GM21526 (cell line): ENCODE measurements at regions not wholly inside any gene's neighbourhood (a gene's known extent, or its start where the extent isn't known, plus 50 kb on each side); places are given as distances from the start of the nearest gene placed in this dataset.
"Not testable (repeated sequence)": the region's sequence is repeated elsewhere in the genome, so short reads cannot be mapped to it uniquely, and the experiment has no call there.

ENCODE experiments used
- ATAC-seq: cut with Tn5 transposase; IDR thresholded peaks from one replicate; pipeline ENCODE4 v1.9.1; 2021; ENCODE audit warnings: moderate library complexity; ENCODE audit not compliant: unreplicated experiment, low FRiP score

DNA sequence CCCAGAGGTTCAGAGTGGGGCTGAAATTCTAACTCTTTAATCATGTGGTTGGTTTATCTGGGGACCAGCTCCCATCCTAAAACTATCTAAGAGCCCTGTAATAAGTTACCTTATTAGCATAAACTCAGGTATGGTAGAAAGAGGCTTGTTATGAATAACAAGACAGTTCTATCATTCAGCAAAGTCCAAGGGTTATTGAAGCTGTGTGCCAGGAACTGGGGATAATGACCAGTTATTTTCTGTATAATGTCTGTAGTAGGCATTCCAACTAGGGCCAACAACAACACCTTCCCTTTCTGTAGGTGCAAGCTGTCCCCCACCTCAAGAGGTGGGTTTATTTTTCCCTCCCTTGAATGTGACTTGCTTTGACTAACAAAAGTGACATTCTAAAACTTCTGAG lies 170.1 kb downstream of the CD83 start:
- no peak for ATAC-seq

DNA sequence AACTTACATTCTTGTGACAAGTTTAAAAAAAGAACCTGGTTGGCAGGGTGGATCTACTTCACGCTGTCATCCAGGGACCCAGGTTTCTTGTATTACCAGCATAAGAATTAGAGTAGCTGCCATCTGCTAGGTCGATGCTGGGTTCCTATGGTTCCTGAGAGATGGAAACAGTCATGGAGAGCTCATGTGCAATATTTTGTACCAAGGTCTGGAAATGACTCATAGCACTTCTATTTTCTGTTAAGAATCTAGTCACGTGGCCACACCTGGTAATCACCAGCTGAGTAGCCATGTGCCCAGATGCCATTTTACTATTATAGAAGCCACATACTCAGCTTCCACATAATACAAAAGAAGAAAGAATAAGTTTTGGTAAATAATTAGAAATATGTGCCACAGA lies 171.3 kb downstream of the CD83 start:
- no peak for ATAC-seq

DNA sequence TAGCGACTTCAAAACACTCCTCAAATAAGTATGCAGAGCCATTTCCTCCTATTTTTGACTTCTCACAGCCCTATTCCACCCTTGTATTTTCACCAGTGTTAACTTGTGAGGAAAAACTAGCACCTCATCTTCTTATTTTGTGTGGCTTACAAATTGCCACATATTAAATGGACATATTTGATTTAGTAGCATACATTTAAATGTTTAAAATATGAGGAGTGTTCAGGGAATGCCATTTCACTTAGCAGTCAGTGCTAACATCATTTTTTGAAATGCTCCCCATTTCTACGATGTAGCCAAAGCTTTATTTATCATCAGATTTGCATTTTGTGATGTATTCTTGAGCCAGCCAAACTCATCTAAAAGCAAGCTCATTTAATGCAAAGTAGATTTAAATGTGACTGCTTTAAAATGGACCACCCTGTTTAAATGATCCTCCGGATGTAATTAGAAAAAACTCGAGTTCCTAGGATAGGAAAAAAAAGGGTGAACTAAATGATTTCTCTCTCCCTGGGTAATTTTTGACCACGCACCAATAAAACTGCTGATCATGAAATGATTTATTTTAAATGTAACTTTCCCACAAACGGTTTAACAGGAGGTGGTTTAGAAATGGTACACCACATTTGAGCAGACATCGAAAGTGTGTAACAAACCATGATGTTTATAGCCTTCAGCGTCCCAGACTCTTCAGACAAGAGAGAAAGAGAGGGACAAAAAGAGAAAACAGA lies 172.6 kb downstream of the CD83 start:
- ATAC-seq, result no peak

DNA sequence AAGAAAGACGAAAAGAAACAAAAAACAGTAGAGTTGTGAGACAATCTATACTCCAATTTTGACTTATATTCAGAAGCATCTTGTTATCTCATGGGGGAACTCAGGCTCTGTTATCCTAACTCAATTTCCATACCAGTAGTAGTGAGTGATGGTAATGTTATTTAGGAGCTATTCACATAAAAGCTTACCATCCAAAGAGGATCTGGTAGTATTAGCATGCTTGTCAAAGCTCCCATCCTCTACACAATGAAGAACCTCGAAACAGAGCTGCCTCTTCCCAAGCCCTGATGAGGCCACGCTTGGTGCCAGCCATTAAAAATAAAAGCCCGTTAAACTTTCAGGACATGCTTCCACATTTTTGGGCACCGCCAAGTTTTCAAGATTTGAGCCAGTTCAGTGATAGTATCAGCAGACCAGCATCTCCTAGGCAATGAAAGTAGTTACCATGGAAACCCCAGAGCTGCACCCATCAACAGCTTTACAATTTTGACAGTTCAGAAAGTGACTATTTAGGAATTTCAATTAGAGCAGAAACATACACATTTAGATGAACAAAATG lies 173.3 kb downstream of the CD83 start:
- no peak for ATAC-seq

DNA sequence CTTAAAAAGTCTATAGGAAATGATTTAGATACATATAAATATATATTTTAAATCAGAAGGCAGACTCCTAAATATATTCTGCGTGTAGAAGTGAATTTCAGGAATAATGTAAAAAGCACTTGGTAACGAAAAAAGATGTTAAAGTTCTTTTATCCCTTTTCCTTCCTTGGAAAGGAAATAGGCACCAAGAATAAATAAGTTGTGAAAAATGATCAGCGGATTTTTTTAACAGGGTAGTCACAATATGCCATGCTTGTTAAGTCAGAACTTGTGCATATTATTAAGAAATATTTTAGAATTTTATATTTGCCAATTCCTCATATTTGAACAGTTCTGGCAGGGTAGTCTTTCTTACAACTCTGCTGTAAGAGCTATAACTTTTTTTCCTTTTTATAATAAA lies 173.8 kb downstream of the CD83 start:
- no peak for ATAC-seq

DNA sequence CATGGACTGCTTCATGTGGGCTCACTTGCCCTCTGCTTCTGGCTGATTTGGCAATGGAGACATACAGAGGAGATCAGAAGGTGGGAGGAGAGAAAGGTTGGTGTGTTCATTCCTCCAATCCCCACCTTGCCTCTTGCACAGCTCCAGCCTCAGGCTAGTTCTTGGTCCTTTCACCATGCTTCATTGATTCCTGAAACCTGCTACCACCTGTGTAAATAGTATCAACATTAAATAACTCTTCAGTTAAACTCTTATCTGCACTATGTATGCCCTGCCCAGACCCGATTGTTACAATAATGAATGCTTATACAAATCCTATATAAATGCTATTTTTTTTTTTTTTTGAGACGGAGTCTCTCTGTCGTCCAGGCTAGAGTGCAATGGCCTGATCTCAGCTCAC lies 174.5 kb downstream of the CD83 start:
- ATAC-seq, result no peak

DNA sequence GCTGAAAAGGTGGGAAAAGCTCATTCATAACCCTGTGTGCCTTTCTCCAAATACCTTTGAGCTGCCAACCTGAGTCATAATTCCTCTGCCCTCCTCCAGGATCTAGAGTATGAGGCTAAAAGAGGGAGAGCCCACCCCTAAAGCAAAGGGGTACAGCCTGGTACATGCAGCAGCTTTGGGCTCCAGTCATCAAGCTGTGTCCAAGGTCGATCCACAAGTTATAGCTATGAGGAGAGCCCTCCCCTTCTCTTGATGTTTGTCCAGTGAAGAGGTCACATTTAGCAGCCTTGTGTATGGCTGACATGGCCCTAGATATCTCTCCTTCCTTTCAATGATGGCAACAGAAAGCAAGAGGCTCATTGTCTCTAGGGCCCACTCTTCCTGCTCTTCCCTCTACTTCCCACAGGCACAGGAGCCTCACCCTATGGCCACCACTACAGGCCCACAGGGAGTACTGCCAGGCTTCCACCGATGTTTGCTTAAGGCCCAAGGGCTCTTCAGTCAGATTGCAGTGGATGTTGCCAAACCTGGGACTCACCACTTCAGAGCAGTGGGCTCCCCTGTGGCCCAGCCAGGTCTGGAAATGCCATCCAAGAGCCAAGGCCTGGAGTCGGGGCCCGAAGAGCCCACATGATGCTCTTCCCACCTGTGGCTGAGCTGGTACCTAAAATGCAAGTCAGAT lies 176.8 kb downstream of the CD83 start:
- no peak for ATAC-seq

DNA sequence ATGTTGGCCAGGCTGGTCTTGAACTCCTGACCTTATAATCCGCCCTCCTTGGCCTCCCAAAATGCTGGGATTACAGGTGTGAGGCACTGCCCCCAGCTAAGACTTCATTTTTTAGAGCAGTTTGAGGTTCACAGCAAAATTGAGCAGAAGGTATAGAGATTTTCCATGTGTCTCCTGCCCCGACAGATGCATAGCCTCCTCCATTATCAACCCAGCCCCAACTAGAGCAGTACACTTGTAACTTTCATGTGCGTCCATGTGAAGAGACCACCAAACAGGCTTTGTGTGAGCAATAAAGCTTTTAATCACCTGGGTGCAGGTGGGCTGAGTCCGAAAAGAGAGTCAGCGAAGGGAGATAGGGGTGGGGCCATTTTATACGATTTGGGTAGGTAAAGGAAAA lies 179.1 kb downstream of the CD83 start:
- not testable (repeated sequence) for ATAC-seq

DNA sequence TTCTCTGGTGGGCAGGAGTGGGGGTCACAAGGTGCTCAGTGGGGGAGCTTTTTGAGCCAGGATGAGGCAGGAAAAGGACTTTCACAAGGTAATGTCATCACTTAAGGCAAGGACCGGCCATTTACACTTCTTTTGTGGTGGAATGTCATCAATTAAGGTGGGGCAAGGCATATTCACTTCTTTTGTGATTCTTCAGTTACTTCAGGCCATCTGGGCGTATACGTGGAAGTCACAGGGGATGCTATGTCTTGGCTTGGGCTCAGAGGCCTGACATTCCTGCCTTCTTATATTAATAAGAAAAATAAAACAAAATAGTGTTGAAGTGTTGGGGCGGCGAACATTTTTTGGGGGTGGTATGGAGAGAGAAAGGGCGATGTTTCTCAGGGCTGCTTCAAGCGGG lies 179.5 kb downstream of the CD83 start:
- not testable (repeated sequence) for ATAC-seq

DNA sequence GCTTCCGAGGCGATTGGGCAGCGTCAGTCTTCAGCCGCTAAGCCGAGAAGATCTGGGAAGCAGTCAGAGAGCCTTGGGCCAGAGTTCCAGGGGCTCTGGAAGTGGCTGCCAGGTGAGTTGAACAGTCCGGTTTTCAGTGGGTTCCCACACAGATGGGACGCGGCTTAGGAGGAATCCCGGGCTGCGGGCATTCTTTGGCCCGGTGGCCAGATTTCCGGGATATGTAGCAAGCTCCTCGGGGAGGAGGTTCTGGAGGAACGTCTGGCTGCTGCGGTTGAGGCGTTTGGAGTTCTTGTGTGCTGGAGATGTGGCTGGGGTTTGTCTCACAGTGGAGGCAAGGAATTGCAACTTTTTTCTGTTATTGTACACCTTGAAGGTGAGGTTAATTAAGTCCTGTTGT lies 182.6 kb downstream of the CD83 start:
- ATAC-seq, result not testable (repeated sequence)

DNA sequence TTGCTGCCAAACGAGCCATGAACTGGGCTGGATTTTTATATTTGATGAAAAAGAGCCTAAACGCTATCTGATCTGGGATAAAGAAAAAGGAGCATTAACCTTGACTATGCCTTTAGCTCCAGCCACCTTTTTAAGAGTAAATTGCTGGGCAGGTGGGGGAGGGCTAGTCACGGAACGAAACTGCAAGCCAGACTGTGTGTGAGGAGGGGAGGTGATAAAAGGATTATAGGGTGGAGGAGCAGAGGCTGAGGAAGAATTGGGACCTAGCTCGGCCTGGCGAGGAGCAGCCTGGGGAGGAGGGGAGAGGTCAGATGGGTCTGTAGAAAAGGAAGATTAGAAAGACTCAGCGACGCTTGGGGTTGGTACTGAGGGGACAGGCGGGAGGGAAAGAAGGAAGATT lies 183.1 kb downstream of the CD83 start:
- not testable (repeated sequence) for ATAC-seq

DNA sequence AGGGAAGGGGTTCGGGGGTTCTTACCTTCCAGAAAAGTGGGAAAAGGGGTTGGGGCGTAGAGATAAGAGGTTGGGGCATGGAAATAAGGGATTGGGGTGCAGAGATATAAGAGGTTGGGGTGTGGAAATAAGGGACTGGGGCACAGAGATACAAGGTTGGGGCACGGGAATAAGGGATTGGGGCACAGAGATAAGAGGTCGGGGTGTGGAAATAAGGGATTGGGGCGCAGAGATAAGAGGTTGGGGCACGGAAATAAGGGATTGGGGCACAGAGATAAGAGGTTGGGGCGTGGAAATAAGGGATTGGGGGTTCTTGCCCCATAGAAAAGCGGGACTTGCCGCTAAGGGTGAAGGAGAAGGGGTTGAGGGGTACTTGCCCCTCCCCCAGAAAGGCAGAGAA lies 183.9 kb downstream of the CD83 start:
- ATAC-seq, result not testable (repeated sequence)

DNA sequence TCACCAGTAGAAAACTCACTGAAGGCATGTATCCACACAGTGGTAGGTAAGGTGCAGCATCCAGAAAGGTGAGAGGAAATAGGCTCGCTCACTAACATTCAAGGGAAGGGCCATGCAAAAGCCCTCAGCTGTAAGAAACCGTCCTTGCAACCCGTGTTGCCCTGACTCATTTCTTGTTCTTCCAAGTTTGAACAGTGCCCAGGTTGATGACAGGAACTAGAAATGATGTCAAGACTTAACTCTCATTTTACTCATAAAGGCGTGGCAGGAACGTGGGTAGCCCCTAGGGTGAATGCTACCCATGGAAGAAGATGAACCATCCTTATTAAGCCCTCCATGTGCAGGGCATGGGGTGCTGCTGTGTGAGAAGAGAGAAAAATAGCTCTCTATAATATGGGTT lies 187.6 kb downstream of the CD83 start:
- ATAC-seq, result no peak

DNA sequence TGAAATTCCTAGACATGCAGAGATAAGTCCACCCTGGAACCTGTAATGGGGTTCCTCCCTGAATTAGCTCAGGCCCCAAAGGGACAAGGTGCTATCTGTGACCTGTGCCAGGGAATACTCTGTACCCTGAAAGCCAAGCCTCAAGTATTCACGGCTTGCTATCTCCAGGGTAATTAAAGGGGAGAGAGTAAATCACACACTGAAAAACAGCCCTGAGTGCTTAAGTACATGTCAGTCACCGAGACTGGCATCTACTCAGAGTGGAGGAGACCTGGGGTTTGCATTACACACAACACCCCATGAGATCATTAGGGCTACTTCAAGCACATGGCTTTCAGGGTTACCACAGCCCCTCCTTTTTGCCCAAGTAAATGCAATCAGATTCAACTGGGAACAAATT lies 188.1 kb downstream of the CD83 start:
- no peak for ATAC-seq

DNA sequence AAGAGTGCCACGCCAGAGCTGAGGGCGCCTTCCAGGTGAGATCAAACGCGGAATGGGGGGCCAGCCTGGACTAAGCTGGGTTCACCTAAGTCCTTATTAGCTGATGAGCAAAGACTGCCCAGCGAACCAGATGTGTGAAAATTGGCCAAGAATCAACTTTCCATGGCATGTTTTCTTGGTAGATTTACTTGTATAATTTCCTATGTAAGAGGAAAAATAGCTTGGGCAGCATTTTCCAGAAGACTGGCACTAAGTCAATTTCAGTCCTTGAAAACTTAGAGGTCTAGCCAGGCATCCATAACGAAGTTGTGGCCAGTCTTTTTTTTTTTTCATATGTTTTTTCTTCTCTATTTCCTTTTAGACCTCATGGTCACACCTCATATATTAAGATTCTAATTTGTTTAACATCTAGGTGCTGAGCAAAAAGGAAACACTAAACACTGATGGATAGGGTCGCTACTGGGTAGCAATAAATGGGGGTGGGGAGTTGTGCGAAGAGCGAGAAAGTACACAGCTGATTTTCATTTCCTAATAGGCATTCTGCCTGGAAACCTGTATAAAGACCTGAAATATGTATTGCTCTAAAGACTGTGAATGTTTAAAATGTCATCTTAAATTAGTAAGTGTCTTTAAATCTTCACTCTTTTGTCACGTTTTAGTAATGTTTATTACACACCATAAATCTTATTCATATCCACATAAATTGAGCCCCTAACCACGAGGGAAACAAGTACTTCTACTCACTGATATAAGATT lies 188.8 kb downstream of the CD83 start:
- no peak for ATAC-seq

DNA sequence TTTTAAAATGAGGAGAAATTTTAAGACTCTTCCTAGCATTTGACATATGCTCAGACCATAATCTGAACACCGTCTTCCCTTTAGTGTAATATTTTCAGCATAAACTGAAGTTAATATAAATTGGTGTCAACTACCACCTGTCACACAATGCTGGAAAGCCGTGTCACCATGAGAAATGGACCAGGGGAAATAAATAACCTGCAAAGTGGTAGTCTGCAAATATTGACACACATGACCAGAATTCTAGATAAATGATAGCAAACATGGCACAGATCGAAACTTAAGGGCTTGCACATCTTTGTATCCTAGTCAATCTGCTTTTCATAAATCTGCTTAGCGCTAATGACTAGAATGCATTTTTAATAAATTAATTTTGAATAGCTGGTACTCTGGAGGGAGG lies 191.9 kb downstream of the CD83 start:
- no peak for ATAC-seq

DNA sequence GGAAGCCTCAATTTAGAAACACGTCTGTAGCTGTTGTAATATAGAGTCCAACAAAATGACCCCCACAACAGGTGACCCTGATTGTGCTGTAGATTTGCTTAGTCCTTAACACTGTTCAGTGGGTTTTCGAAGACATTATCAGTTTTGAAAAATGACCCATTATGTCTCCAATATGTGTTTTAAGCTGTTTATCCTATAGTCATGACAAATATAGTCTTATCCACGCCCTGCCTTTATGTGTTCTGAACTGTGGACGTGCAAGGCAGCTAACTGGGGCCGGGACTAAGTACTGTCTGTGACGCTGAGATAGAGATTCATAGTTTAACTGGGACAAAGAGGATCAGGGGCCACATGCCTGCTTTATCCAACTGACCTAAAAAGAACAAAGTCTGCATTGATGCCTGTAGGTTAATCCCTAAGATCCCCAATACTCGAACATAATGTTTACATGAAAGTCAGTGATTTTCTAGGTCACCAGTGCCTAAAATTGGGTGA lies 192.4 kb downstream of the CD83 start:
- ATAC-seq, result no peak

DNA sequence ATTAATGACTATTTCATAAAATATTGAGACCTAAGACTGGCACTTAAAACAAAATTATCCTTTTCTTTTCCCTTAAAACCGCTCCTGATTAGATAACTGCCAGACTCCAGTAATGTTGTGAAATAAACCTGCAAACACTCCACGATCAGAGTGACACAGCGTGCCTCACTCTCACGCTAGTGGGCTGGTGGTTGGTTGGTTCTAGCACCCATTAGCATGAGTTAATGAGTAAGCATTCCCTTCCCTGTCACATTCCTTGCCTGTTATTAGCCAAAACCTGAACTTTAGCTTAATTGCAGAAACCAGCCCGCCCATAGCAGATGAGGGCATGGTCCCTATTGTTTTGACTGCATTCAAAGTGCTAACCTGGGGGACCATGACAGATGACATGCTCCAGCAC lies 193.4 kb downstream of the CD83 start:
- ATAC-seq, result no peak

DNA sequence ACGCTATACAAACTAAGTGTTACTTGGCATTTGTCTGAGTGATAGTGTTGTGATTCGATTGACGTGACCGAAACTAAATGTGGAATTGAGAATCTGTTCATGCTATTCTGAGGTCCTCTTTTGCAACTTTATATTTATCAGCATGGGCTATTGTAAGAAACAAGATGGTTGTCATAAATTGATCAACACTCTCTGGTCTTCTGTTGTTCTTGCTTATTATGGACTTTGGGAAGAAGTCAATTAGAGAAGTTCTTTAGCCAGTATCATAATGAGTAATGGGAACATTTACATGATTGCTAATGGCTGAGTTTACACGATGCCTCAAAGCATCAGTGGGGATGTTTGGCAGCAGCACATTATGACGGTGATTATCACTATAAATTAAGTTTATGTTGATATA lies 195.0 kb downstream of the CD83 start:
- no peak for ATAC-seq

DNA sequence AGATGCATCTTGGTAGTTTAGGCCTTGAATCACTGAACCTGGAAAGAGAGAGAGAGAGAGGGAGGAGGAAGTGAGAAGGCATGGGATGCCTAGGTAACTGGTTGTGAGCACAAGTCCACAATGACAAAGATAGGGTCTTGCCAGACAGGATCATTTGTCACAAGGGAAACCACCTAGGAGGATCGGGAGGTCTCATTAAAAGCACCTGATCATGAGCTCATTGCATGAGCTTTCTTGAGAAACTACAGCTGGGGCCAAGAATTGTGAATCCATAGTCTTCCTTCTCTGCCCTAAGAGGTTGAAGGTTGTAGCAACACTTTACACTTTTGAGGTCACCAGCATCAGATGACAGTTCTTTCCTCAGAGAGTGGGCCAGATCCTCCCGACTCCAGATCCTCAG lies 195.7 kb downstream of the CD83 start:
- ATAC-seq, result no peak

DNA sequence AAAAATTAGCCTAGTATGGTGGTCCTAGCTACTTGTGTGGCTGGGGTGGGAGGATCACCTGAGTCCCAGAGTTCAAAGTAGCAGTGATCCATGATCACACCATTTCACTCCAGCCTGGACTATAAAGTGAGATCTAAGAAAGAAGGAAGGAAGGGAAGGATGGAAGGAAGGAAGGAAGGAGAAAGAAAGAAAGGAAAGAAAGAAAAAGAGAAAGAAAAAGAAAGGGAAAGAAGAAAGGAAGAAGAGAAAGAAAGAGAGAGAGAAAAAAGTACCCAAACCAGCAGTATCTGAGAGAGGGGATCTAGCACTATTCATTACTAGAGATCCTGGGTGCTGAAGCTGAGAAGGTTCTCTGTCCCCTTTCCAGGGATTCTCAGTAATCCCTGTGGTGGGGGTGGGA lies 197.8 kb downstream of the CD83 start:
- no peak for ATAC-seq
